HG02571 (cell line): ENCODE measurements at regions not wholly inside any gene's neighbourhood (a gene's known extent, or its start where the extent isn't known, plus 50 kb on each side); places are given as distances from the start of the nearest gene placed in this dataset.
"Not testable (repeated sequence)": the region's sequence is repeated elsewhere in the genome, so short reads cannot be mapped to it uniquely, and the experiment has no call there.

Experiments
- ATAC-seq: cut with Tn5 transposase; IDR thresholded peaks from one replicate; pipeline ENCODE4 v1.9.1; 2021; ENCODE audit warnings: mild to moderate bottlenecking, moderate library complexity; ENCODE audit not compliant: unreplicated experiment

DNA sequence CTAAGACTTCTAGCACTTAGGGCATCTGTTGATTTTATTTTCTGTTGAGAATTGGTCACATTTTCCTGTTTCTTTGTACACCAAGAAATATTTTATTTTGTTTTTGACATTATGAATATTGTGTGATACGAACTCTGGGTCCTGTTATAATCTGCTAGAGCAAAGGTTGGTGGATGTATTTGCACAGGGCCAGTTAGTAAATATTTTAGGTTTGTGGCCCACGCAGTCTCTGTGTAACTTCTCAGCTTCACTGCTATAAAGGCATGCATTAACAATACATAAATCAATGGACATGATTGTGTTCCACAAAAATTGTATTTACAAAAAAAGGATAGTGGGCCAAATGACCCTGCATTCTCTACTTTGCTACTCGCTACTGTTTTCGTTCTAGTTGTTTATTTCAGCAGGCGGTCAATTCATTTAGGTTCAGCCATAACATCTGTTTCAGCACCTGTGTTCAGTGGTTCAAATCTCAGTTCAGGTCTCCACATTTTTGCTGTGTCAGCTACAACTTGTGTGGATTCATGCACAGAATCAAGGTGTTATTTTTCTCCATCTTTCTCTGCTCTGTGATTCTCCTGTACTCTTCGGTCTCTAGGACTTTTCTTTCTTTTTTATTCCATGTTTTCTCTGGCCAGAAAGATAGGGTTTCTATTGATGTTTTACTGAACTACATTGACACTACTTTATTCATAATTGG is 786.2 kb downstream of the ETS1 start:
- no peak for ATAC-seq

DNA sequence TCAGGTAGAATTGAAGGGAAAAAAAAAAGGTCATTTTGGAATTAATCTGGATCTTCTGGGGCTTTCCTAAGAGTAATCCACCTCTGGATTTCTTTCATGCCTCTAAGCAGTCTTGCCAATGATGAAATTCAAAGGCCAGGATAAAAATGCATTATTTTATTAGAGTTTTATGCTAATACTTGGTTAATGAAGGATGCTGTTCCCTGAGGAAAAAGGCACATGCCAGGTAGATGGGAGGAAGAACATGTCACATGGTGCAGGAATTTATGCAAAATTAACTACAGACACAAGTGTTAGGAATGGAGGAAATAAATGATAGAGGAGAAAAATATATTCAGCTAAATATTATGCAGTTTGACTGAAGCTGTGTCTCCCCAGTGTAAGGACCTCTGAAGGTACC is 792.0 kb downstream of the ETS1 start:
- no peak for ATAC-seq

- no peak for ATAC-seq
These were observed 791.3 kb upstream of the KIRREL3 start for GRCh38 chr11:127791844-127792243.

DNA sequence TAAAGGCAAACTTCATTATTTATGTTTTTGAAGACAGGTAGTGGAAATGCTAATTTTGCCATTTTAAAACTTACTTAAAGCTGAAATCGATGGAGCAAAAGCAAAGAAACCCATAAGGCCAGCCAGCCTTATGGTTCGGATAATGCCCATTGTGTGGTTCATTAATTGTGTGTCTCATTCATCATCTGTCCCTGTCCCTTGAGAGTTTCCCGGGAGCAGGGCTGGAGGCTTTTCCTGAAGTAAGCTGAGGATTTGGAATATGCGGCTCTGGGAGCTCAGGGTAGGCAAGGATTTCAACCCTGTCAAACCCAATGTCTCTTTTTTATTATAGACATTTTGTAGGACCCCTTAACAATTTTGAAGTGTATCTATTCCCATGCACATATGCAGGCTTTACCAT is 790.0 kb upstream of the KIRREL3 start:
- ATAC-seq, result no peak

- no peak for ATAC-seq
These were observed 789.4 kb upstream of the KIRREL3 start for GRCh38 chr11:127789927-127790326.

DNA sequence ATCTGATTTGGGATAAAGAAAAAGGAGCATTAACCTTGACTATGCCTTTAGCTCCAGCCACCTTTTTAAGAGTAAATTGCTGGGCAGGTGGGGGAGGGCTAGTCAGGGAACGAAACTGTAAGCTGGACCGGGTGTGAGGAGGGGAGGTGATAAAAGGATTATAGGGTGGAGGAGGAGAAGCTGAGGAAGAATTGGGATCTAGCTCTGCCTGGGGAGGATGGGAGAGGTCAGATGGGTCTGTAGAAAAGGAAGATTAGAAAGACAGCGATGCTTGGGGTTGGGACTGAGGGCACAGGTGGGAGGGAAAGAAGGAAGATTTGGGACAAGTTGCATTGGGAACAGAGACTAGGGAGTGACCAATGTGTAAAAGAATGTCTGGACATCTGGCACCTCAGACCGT is 772.4 kb upstream of the KIRREL3 start:
- ATAC-seq, result not testable (repeated sequence)

GRCh38 chr11:127768931-127769330 is 768.4 kb upstream of the KIRREL3 start:
- ATAC-seq, result not testable (repeated sequence)

- ATAC-seq, result no peak
These were observed 766.2 kb upstream of the KIRREL3 start for GRCh38 chr11:127766734-127767133.

GRCh38 chr11:127738771-127739286 is 738.3 kb upstream of the KIRREL3 start:
- no peak for ATAC-seq

- ATAC-seq, result no peak
These were observed 736.9 kb upstream of the KIRREL3 start for GRCh38 chr11:127737499-127737898.

GRCh38 chr11:127733552-127733951 is 733.0 kb upstream of the KIRREL3 start:
- no peak for ATAC-seq

DNA sequence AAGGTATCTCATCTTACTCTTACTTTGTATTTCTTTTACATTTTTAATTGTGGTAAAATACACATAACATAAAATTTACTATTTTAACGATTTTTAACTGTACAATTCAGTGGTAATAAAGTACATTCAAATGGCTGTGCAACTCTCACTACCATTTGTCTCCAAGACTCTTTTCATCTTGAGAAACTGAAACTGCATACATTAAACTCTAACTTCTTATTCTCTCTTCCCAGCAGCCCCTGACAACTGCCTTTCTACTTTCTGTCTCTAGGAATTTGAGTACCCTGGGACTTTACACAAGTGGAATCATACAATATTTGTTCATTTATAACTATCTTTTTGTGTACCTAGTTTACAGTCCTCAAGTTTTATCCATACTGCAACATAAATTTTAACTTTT is 725.8 kb upstream of the KIRREL3 start:
- no peak for ATAC-seq

DNA sequence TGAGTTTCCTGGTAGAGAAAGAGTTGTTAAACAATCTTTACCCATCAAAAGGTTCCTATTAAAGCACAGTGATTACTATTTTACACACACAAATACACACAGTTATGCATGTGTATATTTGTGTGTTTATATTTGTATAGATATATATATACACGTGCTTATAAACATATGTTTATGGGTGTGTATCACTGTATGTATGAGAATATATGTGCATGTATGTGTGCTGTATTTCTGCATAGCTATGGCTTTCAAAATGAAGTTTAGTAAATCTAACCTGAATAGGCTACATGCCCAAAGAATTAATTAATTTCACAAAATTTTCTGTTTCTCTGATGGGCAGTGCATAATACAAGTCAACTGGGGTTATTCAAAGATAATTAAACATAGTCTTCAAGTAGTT is 723.1 kb upstream of the KIRREL3 start:
- ATAC-seq, result no peak

GRCh38 chr11:127713226-127713625 is 712.7 kb upstream of the KIRREL3 start:
- no peak for ATAC-seq

DNA sequence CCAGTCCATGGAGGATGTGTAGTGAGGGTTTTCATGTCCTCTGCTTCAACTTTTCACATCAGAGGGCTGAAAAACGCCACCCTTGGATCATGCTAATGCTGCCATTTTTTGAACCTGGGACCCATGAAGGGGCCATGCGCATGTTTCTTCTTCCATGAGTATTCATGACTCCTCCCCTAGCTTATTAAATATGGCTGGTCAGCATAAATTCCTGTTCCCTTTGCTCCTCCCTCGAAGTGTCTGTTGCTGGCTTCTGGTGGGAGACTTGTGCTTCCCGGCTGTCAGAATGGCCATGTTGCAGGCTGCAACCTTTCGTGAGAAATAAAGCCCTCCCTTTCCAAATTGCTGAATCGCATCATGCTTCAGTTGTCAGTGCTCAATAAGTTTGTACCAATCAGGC is 711.2 kb upstream of the KIRREL3 start:
- no peak for ATAC-seq

GRCh38 chr11:127710831-127711230 is 710.3 kb upstream of the KIRREL3 start:
- no peak for ATAC-seq

- ATAC-seq, result no peak
These were observed 709.4 kb upstream of the KIRREL3 start for GRCh38 chr11:127709960-127710359.

GRCh38 chr11:127693686-127694085 is 693.1 kb upstream of the KIRREL3 start:
- ATAC-seq, result no peak

GRCh38 chr11:127683321-127683720 is 682.8 kb upstream of the KIRREL3 start:
- no peak for ATAC-seq

DNA sequence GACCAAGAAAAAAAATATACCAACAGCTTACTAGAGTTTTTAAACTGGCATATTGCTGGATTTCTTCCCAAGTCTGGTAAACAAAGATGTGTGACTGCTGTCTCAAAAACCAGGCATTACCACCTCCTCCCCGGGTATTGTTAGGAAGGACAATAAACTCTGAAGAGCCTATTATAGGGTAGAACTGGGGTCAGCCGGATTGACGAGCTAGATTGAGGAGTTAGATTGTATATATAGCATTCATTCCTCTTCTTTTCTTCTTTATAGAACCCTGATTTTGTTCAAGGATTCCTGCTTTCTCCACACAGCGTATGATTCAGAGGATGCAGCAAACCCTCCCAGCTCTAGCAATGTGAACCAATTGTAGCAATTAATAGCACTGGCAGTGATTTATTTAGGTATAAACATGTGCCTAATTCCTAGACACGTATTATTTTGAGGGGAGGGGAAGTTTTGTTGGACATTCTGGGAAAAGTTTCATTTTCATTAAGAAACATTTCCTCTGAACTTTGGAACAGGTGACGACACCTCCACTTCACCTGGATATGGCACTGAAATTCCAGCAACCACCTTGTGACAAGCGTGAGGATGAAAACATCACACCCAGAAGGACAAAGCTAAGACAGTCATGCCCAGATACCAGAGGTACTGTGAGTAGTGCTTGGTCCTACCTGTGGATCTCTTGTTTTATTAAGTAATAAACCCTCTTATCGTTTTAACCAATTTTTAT is 679.4 kb upstream of the KIRREL3 start:
- no peak for ATAC-seq

GRCh38 chr11:127678631-127679030 is 678.1 kb upstream of the KIRREL3 start:
- ATAC-seq, result no peak

- no peak for ATAC-seq
These were observed 677.3 kb upstream of the KIRREL3 start for GRCh38 chr11:127677660-127678425.
